ENCODE measurements at regions not wholly inside any gene's neighbourhood (a gene's known extent, or its start where the extent isn't known, plus 50 kb on each side); places are given as distances from the start of the nearest gene placed in this dataset.

GRCh38 chr18:41416044-41416443 lies 539.0 kb upstream of the PIK3C3 start:
- Histone ChIP-seq H3K36me3 (replicated peaks) (no peaks in the 10 kb centered on the region), H3K4me1 (no peaks in the 10 kb centered on the region), H3K9me3 (peaks cover 2% of the 10 kb centered on the region; the same call in 1 of the 2 replicates), H3K27me3 (ENCODE audit: low read depth) (no peaks in the 10 kb centered on the region), H3K4me3 (no peak overlapping the region)
- DNase-seq (ENCODE audit: low spot score in 2 of 2): no peak
- in situ Hi-C loops (cut with MboI; ENCODE audit: low sequenced_read_pairs): no loop called here

DNA sequence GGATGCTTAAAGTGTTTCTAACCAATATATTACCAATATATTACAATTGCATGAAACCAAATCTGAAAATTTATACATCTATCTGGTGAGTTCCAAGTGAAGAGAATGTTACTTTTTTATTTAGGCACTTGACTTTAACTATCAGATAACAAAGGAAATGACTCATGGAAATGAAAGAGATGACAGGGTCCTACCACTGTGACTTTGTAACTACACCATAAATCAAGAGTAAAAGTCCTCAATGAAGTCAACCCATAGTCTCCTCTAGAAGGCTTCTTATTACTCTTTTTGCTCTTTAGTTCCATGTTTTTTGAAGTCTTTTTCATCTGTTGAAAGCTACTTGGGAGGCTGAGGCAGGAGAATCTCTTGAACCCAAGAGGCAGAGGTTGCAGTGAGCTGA lies 545.0 kb upstream of the PIK3C3 start:
- Histone ChIP-seq H3K9me3 (peaks cover 2% of the 10 kb centered on the region; the same call in 1 of the 2 replicates), H3K4me3 (no peak overlapping the region), H3K36me3 (replicated peaks) (no peaks in the 10 kb centered on the region), H3K27me3 (ENCODE audit: low read depth) (no peaks in the 10 kb centered on the region), H3K4me1 (no peaks in the 10 kb centered on the region)
- in situ Hi-C loops (cut with MboI; ENCODE audit: low sequenced_read_pairs): no loop called here
- no peak for DNase-seq (ENCODE audit: low spot score in 2 of 2)

- H3K4me1 ChIP-seq: no peaks in the 10 kb centered on the region
- no peak for DNase-seq (ENCODE audit: low spot score in 2 of 2)
- no peak overlapping the region for H3K4me3 ChIP-seq
- H3K27me3 ChIP-seq (ENCODE audit: low read depth): no peaks in the 10 kb centered on the region
- no peaks in the 10 kb centered on the region for H3K36me3 ChIP-seq (replicated peaks)
- in situ Hi-C loops (cut with MboI; ENCODE audit: low sequenced_read_pairs): no loop called here
- no peaks in the 10 kb centered on the region; the same call in 1 of the 2 replicates for H3K9me3 ChIP-seq
Measured at GRCh38 chr18:41406834-41407233, 548.2 kb upstream of the PIK3C3 start.

DNA sequence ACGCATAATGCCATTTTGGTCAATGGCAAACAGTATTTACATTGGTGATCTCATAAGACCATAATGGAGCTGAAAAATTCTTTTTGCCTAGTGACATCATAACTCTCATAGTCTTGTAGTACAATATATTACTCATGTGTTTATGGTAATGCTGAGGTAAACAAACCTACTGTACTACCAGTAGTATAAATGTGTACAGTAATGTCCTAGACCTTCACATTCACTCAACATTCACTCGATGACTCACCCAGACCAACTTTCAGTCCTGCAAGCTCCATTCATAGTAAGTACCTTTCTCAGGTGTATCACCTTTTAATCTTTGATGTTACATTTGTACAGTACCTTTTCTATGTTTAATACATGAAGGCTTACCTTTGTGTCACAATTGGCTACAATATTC lies 558.2 kb upstream of the PIK3C3 start:
- H3K9me3 ChIP-seq: no peaks in the 10 kb centered on the region
- no peak for DNase-seq (ENCODE audit: low spot score in 2 of 2)
- no peak overlapping the region for H3K4me3 ChIP-seq
- H3K36me3 ChIP-seq (replicated peaks): no peaks in the 10 kb centered on the region
- peaks cover 8% of the 10 kb centered on the region for H3K4me1 ChIP-seq
- no peaks in the 10 kb centered on the region for H3K27me3 ChIP-seq (ENCODE audit: low read depth)
- in situ Hi-C loops (cut with MboI; ENCODE audit: low sequenced_read_pairs): loop anchor here (10.0 to 25.0 kb wide), 2 partner anchors 348 to 515 kb away; no protein-coding TSS in a partner anchor

DNA sequence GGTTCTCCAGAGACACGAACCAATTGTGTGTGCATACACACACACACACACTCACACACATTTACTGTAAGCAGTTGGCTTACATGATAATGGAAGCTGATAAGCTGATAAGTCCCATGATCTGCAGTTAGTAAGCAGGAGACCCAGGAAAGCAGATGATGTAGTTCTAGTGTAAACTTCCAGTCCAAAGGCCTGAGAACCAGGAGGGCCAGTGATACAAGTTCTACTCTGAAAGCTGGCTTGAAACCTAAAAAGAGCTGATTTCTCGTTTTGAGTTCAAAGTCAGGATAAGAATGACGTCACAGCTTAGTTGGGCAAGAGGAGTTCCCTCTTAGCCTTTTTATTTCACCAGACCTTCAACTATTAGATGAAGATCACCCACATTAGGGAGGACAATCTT lies 558.8 kb upstream of the PIK3C3 start:
- in situ Hi-C loops (cut with MboI; ENCODE audit: low sequenced_read_pairs): loop anchor here (10.0 to 25.0 kb wide), 2 partner anchors 349 to 516 kb away; no protein-coding TSS in a partner anchor
- no peak for DNase-seq (ENCODE audit: low spot score in 2 of 2)
- H3K4me1 ChIP-seq: peaks cover 12% of the 10 kb centered on the region
- H3K36me3 ChIP-seq (replicated peaks): no peaks in the 10 kb centered on the region
- H3K27me3 ChIP-seq (ENCODE audit: low read depth): no peaks in the 10 kb centered on the region
- H3K4me3 ChIP-seq: no peak overlapping the region
- no peaks in the 10 kb centered on the region for H3K9me3 ChIP-seq

GRCh38 chr18:41395695-41396094 lies 559.3 kb upstream of the PIK3C3 start:
- Histone ChIP-seq H3K4me3 (no peak overlapping the region), H3K27me3 (ENCODE audit: low read depth) (no peaks in the 10 kb centered on the region), H3K36me3 (replicated peaks) (no peaks in the 10 kb centered on the region), H3K9me3 (no peaks in the 10 kb centered on the region), H3K4me1 (peaks cover 12% of the 10 kb centered on the region)
- DNase-seq (ENCODE audit: low spot score in 2 of 2): no peak
- in situ Hi-C loops (cut with MboI; ENCODE audit: low sequenced_read_pairs): loop anchor here (10.0 to 25.0 kb wide), 2 partner anchors 349 to 517 kb away; no protein-coding TSS in a partner anchor

DNA sequence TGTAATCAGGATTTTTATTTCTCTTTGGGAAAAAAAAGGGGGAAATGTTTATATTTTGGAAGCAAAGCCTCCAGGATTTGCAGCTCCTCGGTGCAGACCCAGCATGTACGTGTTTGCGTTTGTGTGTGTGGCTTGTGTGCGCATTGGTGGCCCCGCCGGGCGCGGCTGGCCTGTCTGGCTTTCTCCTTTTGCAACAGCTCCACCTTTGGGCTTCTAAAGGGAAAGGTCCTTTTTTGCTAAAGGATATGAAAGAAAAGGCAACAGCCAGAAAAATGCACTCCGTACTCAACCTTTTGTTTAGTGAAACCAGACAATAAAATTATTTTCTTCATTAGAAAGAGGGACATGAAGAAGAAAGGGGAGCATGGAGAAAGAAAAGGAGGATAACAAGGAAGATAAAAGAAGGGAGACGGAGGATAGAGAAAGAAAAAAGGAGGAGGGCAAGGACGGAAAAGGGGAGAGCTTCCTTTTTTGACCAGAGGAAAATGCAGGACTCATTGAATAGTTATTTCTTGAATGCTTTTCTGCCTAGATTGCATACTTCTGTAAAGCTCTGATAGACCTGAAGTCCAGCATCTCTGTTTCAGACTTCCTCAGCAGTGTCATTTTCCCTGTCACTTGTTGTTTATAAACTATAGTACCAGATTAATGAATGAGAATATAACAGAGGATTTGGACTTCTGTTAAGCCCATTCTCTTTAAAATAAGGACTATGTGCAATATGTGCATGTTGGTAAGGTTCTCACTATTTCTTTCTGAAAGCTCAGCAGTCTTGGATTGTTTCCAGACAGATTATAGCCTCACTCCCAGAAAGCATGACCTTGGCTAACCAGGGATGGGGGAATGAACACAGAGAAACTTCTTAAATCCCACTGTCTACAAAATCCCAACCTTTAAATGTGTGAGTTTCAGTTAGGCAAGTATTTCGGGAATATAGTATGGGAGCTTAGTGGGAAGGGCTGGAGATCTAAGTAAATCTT lies 563.1 kb upstream of the PIK3C3 start:
- in situ Hi-C loops (cut with MboI; ENCODE audit: low sequenced_read_pairs): loop anchor here (10.0 to 25.0 kb wide), 2 partner anchors 353 to 520 kb away; no protein-coding TSS in a partner anchor
- no peaks in the 10 kb centered on the region for H3K36me3 ChIP-seq (replicated peaks)
- H3K9me3 ChIP-seq: no peaks in the 10 kb centered on the region
- H3K4me1 ChIP-seq: peaks cover 12% of the 10 kb centered on the region
- no peaks in the 10 kb centered on the region for H3K27me3 ChIP-seq (ENCODE audit: low read depth)
- peak; percentile 82 to 84 for DNase-seq (ENCODE audit: low spot score in 2 of 2)
- peak overlapping the region; percentile 17 for H3K4me3 ChIP-seq

- H3K36me3 ChIP-seq (replicated peaks): no peaks in the 10 kb centered on the region
- DNase-seq (ENCODE audit: low spot score in 2 of 2): no peak
- in situ Hi-C loops (cut with MboI; ENCODE audit: low sequenced_read_pairs): loop anchor here (10.0 to 25.0 kb wide), 2 partner anchors 354 to 522 kb away; no protein-coding TSS in a partner anchor
- no peak overlapping the region for H3K4me3 ChIP-seq
- no peaks in the 10 kb centered on the region for H3K27me3 ChIP-seq (ENCODE audit: low read depth)
- no peaks in the 10 kb centered on the region for H3K9me3 ChIP-seq
- peaks cover 12% of the 10 kb centered on the region for H3K4me1 ChIP-seq
Measured at GRCh38 chr18:41390309-41390708, 564.7 kb upstream of the PIK3C3 start.

DNA sequence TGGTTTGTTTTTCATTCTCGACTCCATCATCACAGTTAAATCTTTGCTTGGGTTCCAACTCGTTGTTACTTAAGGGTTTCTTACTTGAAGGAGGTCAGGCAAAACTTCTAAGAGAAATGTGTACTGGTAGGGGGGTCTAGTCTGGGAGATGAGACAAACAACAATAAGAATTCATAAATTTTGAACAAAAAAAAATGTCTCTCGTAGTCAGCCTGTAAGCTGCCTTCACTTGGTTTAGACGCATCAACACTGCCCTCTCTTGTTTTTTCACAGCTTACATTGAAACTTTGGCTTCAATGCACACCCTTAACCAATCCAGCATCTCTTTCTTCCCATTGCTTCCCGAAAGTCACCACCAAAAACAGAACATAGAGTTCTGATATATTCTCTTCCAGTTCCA lies 576.4 kb upstream of the PIK3C3 start:
- in situ Hi-C loops (cut with MboI; ENCODE audit: low sequenced_read_pairs): loop anchor here (25.0 kb wide), 1 partner anchor 534 kb away; no protein-coding TSS in a partner anchor
- Histone ChIP-seq H3K4me3 (no peak overlapping the region), H3K27me3 (ENCODE audit: low read depth) (no peaks in the 10 kb centered on the region), H3K36me3 (replicated peaks) (no peaks in the 10 kb centered on the region), H3K9me3 (no peaks in the 10 kb centered on the region), H3K4me1 (peaks cover 7% of the 10 kb centered on the region)
- peak; percentile 47 to 73 for DNase-seq (ENCODE audit: low spot score in 2 of 2)

GRCh38 chr18:41373612-41374011 lies 581.4 kb upstream of the PIK3C3 start:
- in situ Hi-C loops (cut with MboI; ENCODE audit: low sequenced_read_pairs): no loop called here
- Histone ChIP-seq H3K4me3 (no peak overlapping the region), H3K9me3 (no peaks in the 10 kb centered on the region)

GRCh38 chr18:41372046-41372665 lies 582.9 kb upstream of the PIK3C3 start:
- Histone ChIP-seq H3K9me3 (no peaks in the 10 kb centered on the region), H3K4me3 (no peak overlapping the region), H3K4me1 (peaks cover 13% of the 10 kb centered on the region), H3K27me3 (ENCODE audit: low read depth) (no peaks in the 10 kb centered on the region), H3K36me3 (replicated peaks) (no peaks in the 10 kb centered on the region)
- DNase-seq (ENCODE audit: low spot score in 2 of 2): peak; percentile 44 to 55
- in situ Hi-C loops (cut with MboI; ENCODE audit: low sequenced_read_pairs): no loop called here

More at GRCh38 chr18:41373612-41374011, 581.4 kb upstream of the PIK3C3 start:
- Histone ChIP-seq H3K36me3 (replicated peaks) (no peaks in the 10 kb centered on the region), H3K27me3 (ENCODE audit: low read depth) (no peaks in the 10 kb centered on the region), H3K4me1 (peaks cover 18% of the 10 kb centered on the region)
- peak in 1 of 2 experiments; percentile 13 for DNase-seq (ENCODE audit: low spot score in 2 of 2)

DNA sequence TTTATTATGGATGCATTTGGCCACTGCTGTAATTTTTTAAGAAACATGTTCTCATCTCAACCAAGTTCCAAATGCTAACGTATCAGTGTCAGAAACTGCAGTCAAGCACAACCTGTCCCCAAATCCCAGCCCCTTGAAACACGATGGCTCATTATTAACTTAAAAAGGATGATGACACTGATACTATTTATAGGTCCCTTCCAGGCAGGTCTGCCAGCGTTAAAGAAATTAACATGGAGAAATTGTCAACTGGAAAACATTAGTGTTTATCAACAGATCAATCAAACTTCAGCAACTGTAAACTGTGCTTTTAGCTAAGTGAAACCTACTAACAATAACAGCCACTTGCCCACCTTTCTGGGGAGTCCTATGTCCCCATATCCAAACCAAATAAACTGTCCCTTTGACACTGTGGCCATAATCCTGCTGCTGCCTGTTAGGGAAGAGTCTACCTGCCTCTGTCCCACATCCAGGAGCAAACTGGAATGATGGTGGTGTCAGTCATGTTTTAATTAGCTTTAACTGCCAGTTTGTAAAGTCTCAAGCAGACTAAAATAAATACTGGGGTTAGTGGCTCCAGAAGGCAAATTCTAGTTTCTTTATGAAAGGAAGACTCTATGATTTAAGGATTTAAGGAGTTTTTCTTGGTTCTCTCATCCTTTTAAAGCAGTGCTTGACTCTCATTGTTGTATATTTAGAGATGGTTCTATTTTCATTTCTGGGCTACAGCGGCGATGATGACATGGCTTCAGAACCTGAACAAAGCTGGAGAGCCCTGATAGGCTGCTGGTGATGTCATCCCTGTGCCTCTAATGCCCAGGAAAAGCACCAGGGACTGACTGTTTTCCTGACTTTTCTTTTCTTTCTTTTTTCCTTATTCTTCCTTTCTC lies 583.6 kb upstream of the PIK3C3 start:
- no peaks in the 10 kb centered on the region for H3K9me3 ChIP-seq
- H3K27me3 ChIP-seq (ENCODE audit: low read depth): no peaks in the 10 kb centered on the region
- H3K36me3 ChIP-seq (replicated peaks): no peaks in the 10 kb centered on the region
- in situ Hi-C loops (cut with MboI; ENCODE audit: low sequenced_read_pairs): no loop called here
- no peak for DNase-seq (ENCODE audit: low spot score in 2 of 2)
- peaks cover 13% of the 10 kb centered on the region for H3K4me1 ChIP-seq
- no peak overlapping the region for H3K4me3 ChIP-seq

- Histone ChIP-seq H3K36me3 (replicated peaks) (no peaks in the 10 kb centered on the region), H3K4me3 (no peak overlapping the region), H3K4me1 (peaks cover 13% of the 10 kb centered on the region), H3K9me3 (no peaks in the 10 kb centered on the region), H3K27me3 (ENCODE audit: low read depth) (no peaks in the 10 kb centered on the region)
- DNase-seq (ENCODE audit: low spot score in 2 of 2): no peak
- in situ Hi-C loops (cut with MboI; ENCODE audit: low sequenced_read_pairs): no loop called here
Measured at GRCh38 chr18:41370740-41371139, 584.3 kb upstream of the PIK3C3 start.
